ENCODE measurements at regions not wholly inside any gene's neighbourhood (a gene's known extent, or its start where the extent isn't known, plus 50 kb on each side); places are given as distances from the start of the nearest gene placed in this dataset.
A peak's percentile ranks its signal among the peaks of the same experiment; 100 is the strongest.

DNA sequence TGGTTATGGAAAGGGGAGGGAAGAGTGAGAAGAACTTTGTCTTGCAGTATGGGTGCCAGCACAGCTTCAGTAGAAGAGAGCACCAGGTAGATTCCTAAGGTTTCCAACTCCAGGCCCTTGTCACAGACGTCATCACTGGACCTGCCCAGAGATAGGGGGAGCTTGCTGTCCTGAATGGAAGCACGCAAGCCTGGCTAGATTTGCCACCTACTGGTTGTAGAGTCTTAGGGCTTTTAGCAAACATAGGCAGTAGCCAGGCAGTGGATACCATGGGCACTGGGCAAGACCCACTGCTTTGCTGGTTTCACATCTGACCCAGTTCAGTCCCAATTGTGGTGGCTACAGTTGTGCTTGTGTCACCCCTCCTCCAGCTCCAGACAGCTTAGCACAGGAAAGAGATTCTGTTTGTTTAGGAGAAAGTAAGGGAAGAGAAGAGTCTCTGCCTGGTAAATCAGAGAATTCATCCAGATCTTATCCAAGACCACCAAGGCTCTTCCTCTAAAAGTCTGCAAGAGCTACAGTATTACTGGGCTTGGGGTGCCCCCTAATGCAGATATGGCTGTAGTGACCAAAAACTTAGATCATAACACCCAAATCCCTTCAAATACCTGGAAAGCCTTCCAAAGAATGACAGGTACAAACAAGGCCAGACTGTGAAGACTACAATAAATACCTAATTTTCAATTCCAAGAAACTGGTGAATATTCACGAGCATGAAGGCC lies 158.9 kb downstream of the HINT1 start:
- 0 out of 2 replicates have a peak overlapping the region, but pooled peaks have one; percentile 32 for H2BK20ac ChIP-seq (ENCODE audit: low read length)
- no peaks in the 10 kb centered on the region for H3K9me3 ChIP-seq (ENCODE audit: insufficient read depth in 2 of 2, low read depth in 1 of 2, low read length in 1 of 2)
- H4K20me1 ChIP-seq (replicated peaks in 1 of 2; ENCODE audit: control insufficient read depth in 1 of 2, insufficient read depth in 2 of 2, low read length in 2 of 2): no peaks in the 10 kb centered on the region
- H3K4me3 ChIP-seq (ENCODE audit: extremely low read depth in 1 of 4, insufficient read depth in 2 of 4, low read depth in 3 of 4, low read length in 4 of 4): no peak overlapping the region
- CTCF ChIA-PET (ENCODE audit: partially characterized antibody): interaction anchor here (0.6 to 2.9 kb wide), 25 partner anchors 9 to 1238 kb away, joined by 3 to 19 read pairs (median 3); no protein-coding TSS in a partner anchor
- no peak overlapping the region for H3K23ac ChIP-seq (ENCODE audit: insufficient read length)
- no peak overlapping the region for H3K9ac ChIP-seq (replicated peaks in 1 of 4; ENCODE audit: extremely low read depth in 1 of 4, low read depth in 3 of 4, low read length in 3 of 4)
- no peak for TF ChIP-seq NANOG (IDR thresholded peaks at IDR 0.05; ENCODE audit: insufficient read depth, low read depth, low read length, poor library complexity, severe bottlenecking)
- no peak for TF ChIP-seq GABPA (IDR thresholded peaks at IDR 0.05; ENCODE audit: borderline replicate concordance, insufficient read depth, low read length)
- TF ChIP-seq, protein P1, sequence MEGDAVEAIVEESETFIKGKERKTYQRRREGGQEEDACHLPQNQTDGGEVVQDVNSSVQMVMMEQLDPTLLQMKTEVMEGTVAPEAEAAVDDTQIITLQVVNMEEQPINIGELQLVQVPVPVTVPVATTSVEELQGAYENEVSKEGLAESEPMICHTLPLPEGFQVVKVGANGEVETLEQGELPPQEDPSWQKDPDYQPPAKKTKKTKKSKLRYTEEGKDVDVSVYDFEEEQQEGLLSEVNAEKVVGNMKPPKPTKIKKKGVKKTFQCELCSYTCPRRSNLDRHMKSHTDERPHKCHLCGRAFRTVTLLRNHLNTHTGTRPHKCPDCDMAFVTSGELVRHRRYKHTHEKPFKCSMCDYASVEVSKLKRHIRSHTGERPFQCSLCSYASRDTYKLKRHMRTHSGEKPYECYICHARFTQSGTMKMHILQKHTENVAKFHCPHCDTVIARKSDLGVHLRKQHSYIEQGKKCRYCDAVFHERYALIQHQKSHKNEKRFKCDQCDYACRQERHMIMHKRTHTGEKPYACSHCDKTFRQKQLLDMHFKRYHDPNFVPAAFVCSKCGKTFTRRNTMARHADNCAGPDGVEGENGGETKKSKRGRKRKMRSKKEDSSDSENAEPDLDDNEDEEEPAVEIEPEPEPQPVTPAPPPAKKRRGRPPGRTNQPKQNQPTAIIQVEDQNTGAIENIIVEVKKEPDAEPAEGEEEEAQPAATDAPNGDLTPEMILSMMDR (IDR thresholded peaks at IDR 0.05; ENCODE audit: control extremely low read depth in 1 of 3, insufficient read depth in 1 of 3, low read depth in 1 of 3, low read length in 3 of 3): peak in 2 of 3 experiments; percentile 42 to 47; a peak in 3 of 4 replicates
- TF ChIP-seq RAD21 (IDR thresholded peaks at IDR 0.05 in 1 of 2, conservative IDR thresholded peaks at IDR 0.05 in 1 of 2; ENCODE audit: low read depth in 2 of 2, low read length in 2 of 2): peak; percentile 74 to 76
- TF ChIP-seq TEAD4 (IDR thresholded peaks at IDR 0.05; ENCODE audit: low read depth, low read length): no peak
- no peaks in the 10 kb centered on the region for H3K36me3 ChIP-seq (ENCODE audit: control insufficient read depth in 2 of 4, insufficient read depth in 4 of 4, low read length in 3 of 4)
- H3K56ac ChIP-seq (replicated peaks; ENCODE audit: insufficient read length, low read depth, low read length): no peak overlapping the region
- FAIRE-seq (peak; percentile 76), DNase-seq (ENCODE audit: low read depth in 1 of 2, low spot score in 2 of 2) (no peak)
- H2BK12ac ChIP-seq (ENCODE audit: low read depth, low read length): no peak overlapping the region
- H2AK5ac ChIP-seq (ENCODE audit: low read depth, low read length): no peak overlapping the region
- H3K18ac ChIP-seq (ENCODE audit: extremely low read depth, low read length): no peak overlapping the region; the same call in 1 of the 2 replicates
- H3K4ac ChIP-seq (replicated peaks; ENCODE audit: insufficient read length, low read depth, low read length): no peak overlapping the region
- no peak overlapping the region for H3K27ac ChIP-seq (ENCODE audit: low read depth, low read length)
- H4K91ac ChIP-seq (replicated peaks; ENCODE audit: insufficient read length, low read length): no peak overlapping the region
- POLR2A ChIA-PET (ENCODE audit: partially characterized antibody): no interaction called here
- H3K4me2 ChIP-seq (ENCODE audit: insufficient read depth in 1 of 2, low read depth in 2 of 2, low read length in 2 of 2): no peak overlapping the region
- no peak overlapping the region for H2BK15ac ChIP-seq (ENCODE audit: low read length)
- H3K79me2 ChIP-seq (ENCODE audit: control insufficient read depth in 1 of 2, insufficient read depth in 2 of 2, low read length in 2 of 2): no peaks in the 10 kb centered on the region
- H3K14ac ChIP-seq (ENCODE audit: insufficient read length): no peak overlapping the region
- H3K27me3 ChIP-seq (replicated peaks in 1 of 4; ENCODE audit: control insufficient read depth in 3 of 4, extremely low read depth in 1 of 4, insufficient read depth in 3 of 4, low read length in 3 of 4): no peaks in the 10 kb centered on the region
- no peak overlapping the region for H4K8ac ChIP-seq (ENCODE audit: extremely low read depth, insufficient read depth, low read length)
- H3K23me2 ChIP-seq (ENCODE audit: low read depth, low read length): no peaks in the 10 kb centered on the region
- no peaks in the 10 kb centered on the region for H3K79me1 ChIP-seq (ENCODE audit: low read depth, low read length)
- WGBS, 2 experiments (ENCODE audit: extremely low coverage in 1 of 2, insufficient coverage in 1 of 2, insufficient read length in 1 of 2, insufficient replicate concordance in 2 of 2, low coverage in 1 of 2, low lambda C conversion rate in 2 of 2, missing lambda C conversion rate in 1 of 2): 53% methylated on average over 3 of the region's 3 CpGs; no CpG with 5 or more reads in 1 of the 2 experiments
- H2AFZ ChIP-seq (ENCODE audit: low read length): peak overlapping the region; percentile 71; the same call in 1 of the 2 replicates
- H3K4me1 ChIP-seq (replicated peaks in 1 of 4; ENCODE audit: control insufficient read depth in 3 of 4, insufficient read depth in 4 of 4, low read length in 3 of 4): no peaks in the 10 kb centered on the region
- no peak overlapping the region for H4K5ac ChIP-seq (ENCODE audit: insufficient read length, low read depth, low read length)
- H2BK120ac ChIP-seq (replicated peaks; ENCODE audit: low read depth, low read length): no peak overlapping the region
- H2BK5ac ChIP-seq (ENCODE audit: low read depth, low read length): no peak overlapping the region

Measured in H1 (cell line).